HepG2 (cell line): ENCODE measurements at regions not wholly inside any gene's neighbourhood (a gene's known extent, or its start where the extent isn't known, plus 50 kb on each side); places are given as distances from the start of the nearest gene placed in this dataset.

Source experiments
- ATF3 ChIP-seq: sonication (generic); formaldehyde crosslinking; IDR thresholded peaks from 2 replicates; pipeline ENCODE4 v1.4.0; 2020; ENCODE audit warnings: missing genetic modification reagents
- BRCA1 ChIP-seq: sonication (generic); formaldehyde crosslinking; IDR thresholded peaks from 2 replicates; pipeline ENCODE4 v1.4.0; 2020; ENCODE audit warnings: missing genetic modification reagents
- FIP1L1 ChIP-seq: fragments of 200-400 bp; formaldehyde crosslinking; IDR thresholded peaks from 2 replicates; pipeline ENCODE4 v1.6.1; 2018; ENCODE audit warnings: low read depth, mild to moderate bottlenecking, low read length, moderate library complexity, borderline replicate concordance; ENCODE audit not compliant: insufficient read depth
- FOXA1 ChIP-seq, 2 experiments: fragments of 450-650 bp in 1 of 2; sonication (generic) in 1 of 2; formaldehyde crosslinking in 1 of 2; IDR thresholded peaks; 2 replicates each; pipeline versions ENCODE4 v1.4.0 to v1.6.1; 2016 to 2020; ENCODE audit warnings: missing genetic modification reagents in 1 of 2
- GATAD2A ChIP-seq: IDR thresholded peaks from 2 replicates; pipeline ENCODE4 v1.6.1; 2016
- GFI1 ChIP-seq: sonication (generic); formaldehyde crosslinking; IDR thresholded peaks from 2 replicates; pipeline ENCODE4 v1.5.0; 2020; ENCODE audit warnings: missing genetic modification reagents, mild to moderate bottlenecking, borderline replicate concordance
- RELA ChIP-seq: sonication (generic); formaldehyde crosslinking; IDR thresholded peaks from 2 replicates; pipeline ENCODE4 v1.4.0; 2020; ENCODE audit warnings: missing genetic modification reagents
- TFDP2 ChIP-seq: sonication (generic); formaldehyde crosslinking; IDR thresholded peaks from 2 replicates; pipeline ENCODE4 v1.4.0; 2020; ENCODE audit warnings: missing genetic modification reagents
- ZNF335 ChIP-seq: sonication (generic); formaldehyde crosslinking; IDR thresholded peaks from 2 replicates; pipeline ENCODE4 v1.4.0; 2020; ENCODE audit warnings: missing genetic modification reagents
- ZNF496 ChIP-seq: sonication (generic); formaldehyde crosslinking; IDR thresholded peaks from 2 replicates; pipeline ENCODE4 v1.8.1; 2023; ENCODE audit warnings: mild to moderate bottlenecking, moderate library complexity, missing genetic modification reagents; ENCODE audit not compliant: insufficient replicate concordance
- ZNF501 ChIP-seq: sonication (generic); formaldehyde crosslinking; IDR thresholded peaks from 2 replicates; pipeline ENCODE4 v1.5.1; 2020; ENCODE audit warnings: mild to moderate bottlenecking, moderate library complexity, missing genetic modification reagents
- ZNF607 ChIP-seq: sonication (generic); formaldehyde crosslinking; IDR thresholded peaks from 2 replicates; pipeline ENCODE4 v1.5.1; 2020; ENCODE audit warnings: missing genetic modification reagents, mild to moderate bottlenecking, borderline replicate concordance
- ZSCAN21 ChIP-seq: sonication (generic); formaldehyde crosslinking; IDR thresholded peaks from 2 replicates; pipeline ENCODE4 v1.8.0; 2022; ENCODE audit warnings: mild to moderate bottlenecking, missing genetic modification reagents, moderate library complexity, borderline replicate concordance
- TF ChIP-seq, protein P1 (sequence below): sonication (generic); formaldehyde crosslinking; IDR thresholded peaks from 2 replicates; pipeline ENCODE4 v1.4.0; 2020; ENCODE audit warnings: missing genetic modification reagents, borderline replicate concordance
- TF ChIP-seq, protein P2 (sequence below): sonication (generic); formaldehyde crosslinking; IDR thresholded peaks from 2 replicates; pipeline ENCODE4 v1.5.0; 2020; ENCODE audit warnings: mild to moderate bottlenecking, missing genetic modification reagents
- TF ChIP-seq, protein P3 (sequence below): sonication (generic); formaldehyde crosslinking; IDR thresholded peaks from 2 replicates; pipeline ENCODE4 v1.5.0; 2020; ENCODE audit warnings: mild to moderate bottlenecking, missing genetic modification reagents

DNA sequence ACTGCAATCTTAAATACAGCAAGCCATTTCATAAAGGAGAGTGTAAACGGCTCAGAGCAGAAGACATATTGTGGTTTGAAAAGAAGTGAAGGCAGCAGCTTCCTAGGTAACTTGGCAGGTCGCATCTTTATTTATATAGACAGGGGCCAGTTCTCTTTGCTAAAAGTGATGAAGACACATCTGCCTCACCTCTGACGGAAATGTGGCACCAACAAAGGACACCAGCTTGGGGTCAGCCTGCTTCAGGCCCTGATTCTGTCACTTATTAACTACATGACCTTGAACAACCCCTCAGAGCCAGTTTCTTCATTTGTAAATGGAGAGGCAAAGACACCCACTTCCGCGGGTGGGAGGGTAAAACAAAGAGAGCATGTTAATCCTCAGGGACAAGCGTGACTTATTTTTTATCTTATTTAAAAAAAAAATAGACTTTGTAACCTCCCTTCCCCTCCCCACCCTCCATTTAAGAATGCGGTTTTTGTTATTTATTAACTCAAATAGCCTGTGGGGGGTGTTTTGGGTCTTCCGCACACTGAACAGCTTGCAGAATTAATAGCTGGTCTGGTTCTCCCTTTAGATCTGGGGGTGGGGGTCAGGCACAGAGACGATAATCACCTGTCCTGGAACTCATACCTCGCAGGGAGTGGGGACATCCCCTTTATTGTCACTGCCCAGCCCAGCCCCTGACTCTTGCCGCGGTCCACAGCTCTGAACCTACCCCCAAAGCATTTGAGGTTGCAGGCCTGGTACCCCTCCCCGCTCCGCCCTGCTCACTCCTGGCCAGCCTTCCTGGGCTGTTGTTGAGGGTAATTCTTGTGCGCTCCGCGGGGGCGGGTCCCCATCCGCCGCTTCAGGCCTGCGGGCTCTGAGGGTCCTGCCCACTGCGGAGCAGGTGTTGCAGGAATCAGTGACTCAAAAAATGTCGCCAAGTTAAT lies 64.2 kb upstream of the TMEM17 start (continued):
- TF ChIP-seq ZSCAN21 (CRISPR knock-in tag), result peak; percentile 89
- TF ChIP-seq FOXA1 (IDR thresholded peaks at IDR 0.05), result no peak
- peak; percentile 88 for TF ChIP-seq FOXA1 (CRISPR knock-in tag; IDR thresholded peaks at IDR 0.05)
- peak; percentile 95 for TF ChIP-seq ZNF501
- TF ChIP-seq FIP1L1, result no peak
- TF ChIP-seq, protein P1, sequence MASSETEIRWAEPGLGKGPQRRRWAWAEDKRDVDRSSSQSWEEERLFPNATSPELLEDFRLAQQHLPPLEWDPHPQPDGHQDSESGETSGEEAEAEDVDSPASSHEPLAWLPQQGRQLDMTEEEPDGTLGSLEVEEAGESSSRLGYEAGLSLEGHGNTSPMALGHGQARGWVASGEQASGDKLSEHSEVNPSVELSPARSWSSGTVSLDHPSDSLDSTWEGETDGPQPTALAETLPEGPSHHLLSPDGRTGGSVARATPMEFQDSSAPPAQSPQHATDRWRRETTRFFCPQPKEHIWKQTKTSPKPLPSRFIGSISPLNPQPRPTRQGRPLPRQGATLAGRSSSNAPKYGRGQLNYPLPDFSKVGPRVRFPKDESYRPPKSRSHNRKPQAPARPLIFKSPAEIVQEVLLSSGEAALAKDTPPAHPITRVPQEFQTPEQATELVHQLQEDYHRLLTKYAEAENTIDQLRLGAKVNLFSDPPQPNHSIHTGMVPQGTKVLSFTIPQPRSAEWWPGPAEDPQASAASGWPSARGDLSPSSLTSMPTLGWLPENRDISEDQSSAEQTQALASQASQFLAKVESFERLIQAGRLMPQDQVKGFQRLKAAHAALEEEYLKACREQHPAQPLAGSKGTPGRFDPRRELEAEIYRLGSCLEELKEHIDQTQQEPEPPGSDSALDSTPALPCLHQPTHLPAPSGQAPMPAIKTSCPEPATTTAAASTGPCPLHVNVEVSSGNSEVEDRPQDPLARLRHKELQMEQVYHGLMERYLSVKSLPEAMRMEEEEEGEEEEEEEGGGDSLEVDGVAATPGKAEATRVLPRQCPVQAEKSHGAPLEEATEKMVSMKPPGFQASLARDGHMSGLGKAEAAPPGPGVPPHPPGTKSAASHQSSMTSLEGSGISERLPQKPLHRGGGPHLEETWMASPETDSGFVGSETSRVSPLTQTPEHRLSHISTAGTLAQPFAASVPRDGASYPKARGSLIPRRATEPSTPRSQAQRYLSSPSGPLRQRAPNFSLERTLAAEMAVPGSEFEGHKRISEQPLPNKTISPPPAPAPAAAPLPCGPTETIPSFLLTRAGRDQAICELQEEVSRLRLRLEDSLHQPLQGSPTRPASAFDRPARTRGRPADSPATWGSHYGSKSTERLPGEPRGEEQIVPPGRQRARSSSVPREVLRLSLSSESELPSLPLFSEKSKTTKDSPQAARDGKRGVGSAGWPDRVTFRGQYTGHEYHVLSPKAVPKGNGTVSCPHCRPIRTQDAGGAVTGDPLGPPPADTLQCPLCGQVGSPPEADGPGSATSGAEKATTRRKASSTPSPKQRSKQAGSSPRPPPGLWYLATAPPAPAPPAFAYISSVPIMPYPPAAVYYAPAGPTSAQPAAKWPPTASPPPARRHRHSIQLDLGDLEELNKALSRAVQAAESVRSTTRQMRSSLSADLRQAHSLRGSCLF (CRISPR knock-in tag), result no peak
- TF ChIP-seq, protein P2, sequence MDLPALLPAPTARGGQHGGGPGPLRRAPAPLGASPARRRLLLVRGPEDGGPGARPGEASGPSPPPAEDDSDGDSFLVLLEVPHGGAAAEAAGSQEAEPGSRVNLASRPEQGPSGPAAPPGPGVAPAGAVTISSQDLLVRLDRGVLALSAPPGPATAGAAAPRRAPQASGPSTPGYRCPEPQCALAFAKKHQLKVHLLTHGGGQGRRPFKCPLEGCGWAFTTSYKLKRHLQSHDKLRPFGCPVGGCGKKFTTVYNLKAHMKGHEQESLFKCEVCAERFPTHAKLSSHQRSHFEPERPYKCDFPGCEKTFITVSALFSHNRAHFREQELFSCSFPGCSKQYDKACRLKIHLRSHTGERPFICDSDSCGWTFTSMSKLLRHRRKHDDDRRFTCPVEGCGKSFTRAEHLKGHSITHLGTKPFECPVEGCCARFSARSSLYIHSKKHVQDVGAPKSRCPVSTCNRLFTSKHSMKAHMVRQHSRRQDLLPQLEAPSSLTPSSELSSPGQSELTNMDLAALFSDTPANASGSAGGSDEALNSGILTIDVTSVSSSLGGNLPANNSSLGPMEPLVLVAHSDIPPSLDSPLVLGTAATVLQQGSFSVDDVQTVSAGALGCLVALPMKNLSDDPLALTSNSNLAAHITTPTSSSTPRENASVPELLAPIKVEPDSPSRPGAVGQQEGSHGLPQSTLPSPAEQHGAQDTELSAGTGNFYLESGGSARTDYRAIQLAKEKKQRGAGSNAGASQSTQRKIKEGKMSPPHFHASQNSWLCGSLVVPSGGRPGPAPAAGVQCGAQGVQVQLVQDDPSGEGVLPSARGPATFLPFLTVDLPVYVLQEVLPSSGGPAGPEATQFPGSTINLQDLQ (CRISPR knock-in tag), result no peak
- TF ChIP-seq GATAD2A (CRISPR knock-in tag), result peak; percentile 93
- TF ChIP-seq ATF3 (CRISPR knock-in tag), result no peak
- TF ChIP-seq ZNF607, result peak; percentile 58; the same call in 1 of the 2 replicates
- TF ChIP-seq, protein P3, sequence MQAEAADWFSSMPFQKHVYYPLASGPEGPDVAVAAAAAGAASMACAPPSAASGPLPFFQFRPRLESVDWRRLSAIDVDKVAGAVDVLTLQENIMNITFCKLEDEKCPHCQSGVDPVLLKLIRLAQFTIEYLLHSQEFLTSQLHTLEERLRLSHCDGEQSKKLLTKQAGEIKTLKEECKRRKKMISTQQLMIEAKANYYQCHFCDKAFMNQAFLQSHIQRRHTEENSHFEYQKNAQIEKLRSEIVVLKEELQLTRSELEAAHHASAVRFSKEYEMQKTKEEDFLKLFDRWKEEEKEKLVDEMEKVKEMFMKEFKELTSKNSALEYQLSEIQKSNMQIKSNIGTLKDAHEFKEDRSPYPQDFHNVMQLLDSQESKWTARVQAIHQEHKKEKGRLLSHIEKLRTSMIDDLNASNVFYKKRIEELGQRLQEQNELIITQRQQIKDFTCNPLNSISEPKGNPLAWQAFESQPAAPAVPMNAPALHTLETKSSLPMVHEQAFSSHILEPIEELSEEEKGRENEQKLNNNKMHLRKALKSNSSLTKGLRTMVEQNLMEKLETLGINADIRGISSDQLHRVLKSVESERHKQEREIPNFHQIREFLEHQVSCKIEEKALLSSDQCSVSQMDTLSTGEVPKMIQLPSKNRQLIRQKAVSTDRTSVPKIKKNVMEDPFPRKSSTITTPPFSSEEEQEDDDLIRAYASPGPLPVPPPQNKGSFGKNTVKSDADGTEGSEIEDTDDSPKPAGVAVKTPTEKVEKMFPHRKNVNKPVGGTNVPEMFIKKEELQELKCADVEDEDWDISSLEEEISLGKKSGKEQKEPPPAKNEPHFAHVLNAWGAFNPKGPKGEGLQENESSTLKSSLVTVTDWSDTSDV (CRISPR knock-in tag), result no peak
- peak; percentile 48; the same call in 1 of the 2 replicates for TF ChIP-seq RELA (CRISPR knock-in tag)
- peak; percentile 40; the same call in 1 of the 2 replicates for TF ChIP-seq BRCA1 (CRISPR knock-in tag)
- TF ChIP-seq TFDP2 (CRISPR knock-in tag), result no peak
- TF ChIP-seq ZNF335 (CRISPR knock-in tag), result 0 out of 2 replicates have a peak, but pooled peaks have one; percentile 3
- TF ChIP-seq ZNF496 (CRISPR knock-in tag), result no peak
- peak; percentile 90 for TF ChIP-seq GFI1 (CRISPR knock-in tag)
